ACHN (cell line): ENCODE measurements at regions not wholly inside any gene's neighbourhood (a gene's known extent, or its start where the extent isn't known, plus 50 kb on each side); places are given as distances from the start of the nearest gene placed in this dataset.

Experiments
- DNase-seq: peaks from one replicate; pipeline ENCODE4 v3.0.0-alpha.2; 2015
- in situ Hi-C: cut with HindIII; loops from 2 replicates; pipeline ENCODE4 v1.10.0; 2017; ENCODE audit warnings: low sequenced_read_pairs, low pct_ligation_motif_present, low pct_unique_long_range_greater_than_20kb

- DNase-seq: no peak
- in situ Hi-C loops: no loop called here
Observed at GRCh38 chr1:38476111-38476849, 383.3 kb downstream of the RRAGC start.

- DNase-seq: no peak
- in situ Hi-C loops: no loop called here
Observed at GRCh38 chr1:38475624-38476005, 384.0 kb downstream of the RRAGC start.

DNA sequence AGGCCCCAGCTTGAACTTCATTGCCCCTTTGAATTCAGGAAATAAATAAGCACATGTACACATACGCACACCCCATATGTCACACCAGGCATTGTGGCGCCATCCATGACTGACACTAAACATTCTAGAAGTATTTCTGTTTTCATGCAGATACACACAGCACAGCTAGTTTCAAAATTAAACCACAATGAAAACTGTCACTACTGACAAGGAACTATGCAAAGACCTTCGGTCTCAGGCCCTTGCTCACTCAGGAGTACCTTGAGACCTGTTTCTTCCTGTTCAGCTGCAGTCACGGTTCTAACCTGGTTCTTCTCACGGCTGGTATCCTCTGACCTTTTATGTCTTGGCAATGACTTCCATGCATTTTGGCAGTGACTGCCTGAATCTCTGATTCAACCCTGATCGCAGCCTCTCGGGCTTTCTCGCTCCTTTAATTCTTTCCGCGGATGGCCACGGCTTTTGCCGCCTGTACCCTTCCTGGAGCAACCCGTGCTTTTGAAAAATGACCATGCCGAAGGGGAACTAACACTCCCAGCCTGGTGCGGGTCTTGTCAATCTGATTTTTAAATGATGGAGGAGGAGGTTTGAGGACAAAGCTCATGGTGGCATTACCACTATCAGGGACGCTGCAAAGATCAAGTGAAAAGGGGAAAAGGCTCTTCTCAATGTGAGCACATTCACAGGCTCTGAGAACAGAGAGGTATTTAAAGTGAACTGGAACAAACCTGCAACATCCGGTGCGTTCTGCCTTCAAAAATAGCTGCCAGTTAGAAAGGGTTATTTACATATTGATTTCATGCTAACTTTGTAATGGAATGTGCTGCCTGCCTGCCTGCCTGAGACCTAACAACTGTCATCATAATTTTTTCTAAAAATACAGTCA, 384.6 kb downstream of the RRAGC start:
- in situ Hi-C loops: no loop called here
- no peak for DNase-seq

DNA sequence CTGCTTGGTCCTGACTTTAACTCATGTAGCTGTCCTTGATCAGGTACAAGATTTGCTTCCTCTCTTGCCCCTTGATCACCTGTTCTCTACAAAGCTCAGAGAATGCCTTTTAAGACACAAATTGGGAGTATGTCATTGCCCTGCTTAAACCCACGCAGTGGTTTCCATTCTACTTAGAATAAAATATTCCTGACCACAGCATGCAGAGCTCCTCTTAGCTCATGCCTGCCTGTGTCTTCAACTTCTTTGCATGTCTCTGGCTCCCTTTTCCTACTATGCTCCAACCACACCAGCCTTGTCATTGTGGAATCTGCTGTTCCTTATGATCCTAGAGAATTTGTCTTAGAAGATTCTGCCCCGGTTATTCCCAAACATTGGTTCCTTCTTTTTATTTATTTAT, 393.1 kb downstream of the RRAGC start:
- no peak for DNase-seq
- in situ Hi-C loops: no loop called here

- DNase-seq: no peak
- in situ Hi-C loops: no loop called here
Observed at GRCh38 chr1:38465460-38465859, 394.1 kb downstream of the RRAGC start.

DNA sequence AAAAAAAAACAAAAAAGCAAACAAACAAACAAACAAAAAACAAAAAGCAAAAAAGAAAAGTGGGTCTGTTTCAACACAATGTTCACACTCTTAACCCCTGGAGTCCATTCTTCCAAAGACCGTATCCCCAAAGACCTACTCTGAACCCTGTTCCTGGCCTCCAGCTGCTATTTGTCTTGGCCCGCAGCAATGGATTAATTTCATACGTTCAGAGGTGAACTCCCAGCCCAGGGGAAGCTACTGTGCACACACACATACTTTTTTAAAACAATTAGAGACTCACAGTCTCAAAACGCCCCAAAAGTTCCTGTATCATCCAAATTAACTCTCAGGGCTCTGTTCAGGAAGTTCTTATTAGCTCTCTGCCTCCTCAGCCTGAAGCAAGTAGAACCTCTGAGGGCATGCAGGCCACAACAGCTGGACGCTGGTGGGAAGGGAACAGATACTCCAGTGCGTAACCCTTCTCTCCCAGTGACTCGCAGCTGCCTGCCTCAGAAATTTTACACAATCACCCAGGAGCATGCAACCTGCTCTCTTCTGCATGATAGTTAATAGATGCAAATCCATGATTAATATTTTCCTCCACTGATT, 395.4 kb downstream of the RRAGC start:
- in situ Hi-C loops: no loop called here
- no peak for DNase-seq

- DNase-seq: no peak
- in situ Hi-C loops: no loop called here
Observed at GRCh38 chr1:38463074-38463473, 396.5 kb downstream of the RRAGC start.

GRCh38 chr1:38456531-38456876, 403.1 kb downstream of the RRAGC start:
- in situ Hi-C loops: no loop called here
- DNase-seq: no peak

DNA sequence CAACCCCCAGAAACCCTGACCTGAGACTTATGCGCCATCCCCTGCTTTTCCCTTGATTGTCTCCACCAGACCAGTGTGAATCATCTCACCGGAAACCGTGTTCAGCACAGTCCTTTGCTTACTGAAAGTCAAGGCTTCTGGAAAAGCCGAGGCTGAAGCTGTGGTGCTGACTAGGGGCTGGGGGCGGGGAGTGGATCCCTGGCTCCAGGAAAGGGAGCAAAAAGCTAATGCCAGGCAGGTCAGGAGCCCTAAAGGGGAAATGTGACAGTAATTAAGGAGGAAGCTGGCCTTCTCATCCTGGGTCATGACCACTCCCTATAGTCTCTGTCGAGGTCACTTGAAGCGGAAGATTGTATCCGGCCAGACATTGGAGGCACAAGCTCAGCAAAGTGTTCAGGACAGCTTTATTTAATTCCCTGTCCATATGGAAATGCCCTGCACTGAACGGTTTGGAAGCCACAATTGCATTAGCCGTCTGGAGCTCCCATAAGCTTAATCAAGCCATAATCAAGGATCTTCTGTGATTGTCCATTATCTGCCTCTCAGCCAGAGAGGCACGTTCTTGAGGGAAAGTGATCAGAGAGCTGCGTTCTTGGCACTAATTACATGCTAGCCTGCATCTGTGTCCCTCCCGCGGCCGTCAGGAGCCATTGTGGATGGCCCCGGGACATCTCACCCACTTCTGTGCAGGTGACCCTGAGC, 403.6 kb downstream of the RRAGC start:
- in situ Hi-C loops: no loop called here
- DNase-seq: no peak

DNA sequence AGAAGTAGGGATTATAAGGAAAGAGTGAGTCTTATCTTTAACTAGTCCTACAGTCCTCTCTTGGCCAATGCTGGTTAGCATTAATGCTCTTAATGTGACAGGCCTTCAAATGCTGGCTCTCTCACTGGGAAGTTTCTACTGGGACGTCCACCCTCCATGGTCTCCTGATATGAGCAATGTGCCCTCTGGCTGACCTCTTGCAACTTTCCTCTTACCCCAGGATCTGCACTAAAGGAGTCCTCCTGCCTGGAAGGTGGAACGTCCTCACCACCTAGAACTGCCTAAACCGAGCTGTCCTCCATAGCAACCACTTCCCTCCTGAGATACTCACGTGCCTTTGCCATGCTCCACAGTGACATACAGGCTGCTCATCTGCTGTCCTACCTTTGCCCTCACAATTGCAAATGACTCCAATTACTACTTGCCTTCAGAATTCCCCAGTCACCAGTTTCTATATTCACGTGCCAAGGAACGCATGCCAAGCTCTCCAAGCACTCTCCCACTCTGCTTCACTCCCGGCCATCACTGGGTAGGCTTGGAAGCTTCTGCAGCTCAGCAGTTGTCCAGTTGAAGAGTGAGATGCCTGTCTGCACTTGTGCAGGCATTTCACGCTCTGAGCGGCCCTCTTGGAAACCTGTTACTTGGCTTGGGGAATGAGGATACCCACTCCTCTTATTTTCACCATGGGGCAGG, 404.7 kb downstream of the RRAGC start:
- no peak for DNase-seq
- in situ Hi-C loops: no loop called here

DNA sequence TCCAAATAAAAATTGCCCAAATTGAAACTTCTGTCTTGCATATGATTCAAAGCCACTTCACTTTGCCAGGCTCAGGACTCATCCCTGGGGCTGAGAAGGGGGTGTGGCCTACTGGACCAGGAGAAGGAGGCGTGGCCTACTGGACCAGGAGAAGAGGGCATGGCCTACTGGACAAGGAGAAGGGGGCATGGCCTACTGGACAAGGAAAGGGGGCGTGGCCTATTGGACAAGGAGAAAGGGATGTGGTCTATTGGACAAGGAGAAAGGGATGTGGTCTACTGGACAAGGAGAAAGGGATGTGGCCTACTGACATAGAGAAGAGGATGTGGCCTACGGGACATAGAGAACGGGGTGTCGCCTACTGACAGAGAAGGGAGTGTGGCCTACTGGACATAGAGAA, 405.3 kb downstream of the RRAGC start:
- no peak for DNase-seq
- in situ Hi-C loops: no loop called here

GRCh38 chr1:38452246-38452645, 405.7 kb upstream of the POU3F1 start:
- in situ Hi-C loops: no loop called here
- DNase-seq: no peak

DNA sequence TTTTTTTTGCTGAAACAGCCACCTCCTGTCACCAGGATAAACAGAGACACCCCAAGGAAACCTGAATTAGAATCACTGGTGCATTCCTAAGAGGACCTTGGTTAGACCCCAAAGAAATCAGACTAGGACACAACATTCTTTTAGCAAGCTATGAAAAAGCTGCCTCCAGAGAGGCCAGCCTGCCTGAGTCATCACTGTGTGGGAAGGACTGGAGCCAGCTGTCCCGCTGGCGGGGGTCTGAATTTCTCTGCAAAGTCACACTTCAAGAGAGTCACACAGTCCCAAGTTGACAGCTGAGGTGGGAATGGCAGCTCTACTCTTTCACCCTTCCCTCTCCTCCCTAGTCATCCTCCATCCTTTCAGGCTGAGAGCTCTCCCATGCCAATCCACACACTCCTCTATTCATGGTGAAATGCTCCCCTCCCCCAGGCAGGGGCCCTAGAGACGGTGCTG, 405.0 kb upstream of the POU3F1 start:
- no peak for DNase-seq
- in situ Hi-C loops: no loop called here

DNA sequence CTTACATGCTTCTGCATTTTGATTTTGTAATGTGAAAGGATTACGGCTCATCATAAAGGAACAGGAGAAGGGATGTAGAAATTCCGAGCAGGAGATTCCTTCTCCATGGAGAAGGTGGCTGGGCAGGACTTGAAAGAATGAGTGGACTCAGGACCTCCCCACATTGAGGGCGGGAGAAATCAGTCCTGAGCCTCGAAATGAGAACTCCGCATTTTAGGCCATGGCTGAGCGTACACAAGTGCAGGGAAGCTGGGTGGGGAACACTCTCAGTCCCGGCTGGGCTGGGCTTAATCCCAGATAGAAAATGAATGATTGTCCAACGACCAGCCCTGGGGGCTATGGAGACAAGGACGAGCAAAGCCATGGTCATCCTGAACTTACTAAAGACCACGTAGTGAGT, 402.3 kb upstream of the POU3F1 start:
- no peak for DNase-seq
- in situ Hi-C loops: no loop called here

DNA sequence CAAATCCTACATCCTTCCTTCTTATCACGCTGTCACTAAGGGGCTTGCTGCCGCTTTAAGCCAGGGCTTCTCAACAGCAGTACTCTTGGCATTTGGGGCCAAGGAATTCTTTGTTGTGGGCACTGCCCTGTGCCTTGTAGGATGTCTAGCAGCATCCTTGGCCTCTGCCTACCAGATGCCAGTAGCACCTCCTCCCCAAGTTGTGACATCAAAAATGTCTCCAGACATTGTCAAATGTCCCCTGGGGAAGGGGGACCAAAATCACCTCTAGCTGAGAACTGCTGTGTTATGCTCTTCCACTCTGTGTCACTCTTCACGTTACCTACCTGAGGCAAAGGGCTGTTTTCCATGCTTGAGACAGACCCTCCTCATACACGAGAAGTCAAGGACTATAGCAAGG, 400.3 kb upstream of the POU3F1 start:
- in situ Hi-C loops: no loop called here
- no peak for DNase-seq

- no peak for DNase-seq
- in situ Hi-C loops: no loop called here
Observed at GRCh38 chr1:38444770-38445442, 398.3 kb upstream of the POU3F1 start.

DNA sequence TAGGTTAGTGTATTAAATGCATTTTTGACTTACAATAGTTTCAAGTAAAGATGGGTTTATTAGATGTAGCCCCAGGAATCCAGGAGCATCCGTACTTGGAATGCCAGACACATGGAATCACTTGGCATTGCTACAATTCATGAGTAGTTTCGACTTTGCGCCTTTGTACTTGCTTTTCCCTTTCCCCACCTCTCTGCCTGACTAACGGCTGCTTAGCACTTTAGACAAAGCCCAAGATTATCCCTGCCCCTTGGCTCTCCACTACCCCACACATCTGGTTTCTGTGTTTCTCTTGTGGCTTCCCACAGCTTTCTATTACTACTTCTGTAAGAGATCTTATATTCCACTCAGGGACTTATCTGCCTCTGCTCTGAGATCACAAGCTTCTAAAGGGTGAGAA, 397.7 kb upstream of the POU3F1 start:
- in situ Hi-C loops: no loop called here
- no peak for DNase-seq

GRCh38 chr1:38440402-38440801, 393.8 kb upstream of the POU3F1 start:
- no peak for DNase-seq
- in situ Hi-C loops: no loop called here
